ENCODE measurements at regions not wholly inside any gene's neighbourhood (a gene's known extent, or its start where the extent isn't known, plus 50 kb on each side); places are given as distances from the start of the nearest gene placed in this dataset.

DNA sequence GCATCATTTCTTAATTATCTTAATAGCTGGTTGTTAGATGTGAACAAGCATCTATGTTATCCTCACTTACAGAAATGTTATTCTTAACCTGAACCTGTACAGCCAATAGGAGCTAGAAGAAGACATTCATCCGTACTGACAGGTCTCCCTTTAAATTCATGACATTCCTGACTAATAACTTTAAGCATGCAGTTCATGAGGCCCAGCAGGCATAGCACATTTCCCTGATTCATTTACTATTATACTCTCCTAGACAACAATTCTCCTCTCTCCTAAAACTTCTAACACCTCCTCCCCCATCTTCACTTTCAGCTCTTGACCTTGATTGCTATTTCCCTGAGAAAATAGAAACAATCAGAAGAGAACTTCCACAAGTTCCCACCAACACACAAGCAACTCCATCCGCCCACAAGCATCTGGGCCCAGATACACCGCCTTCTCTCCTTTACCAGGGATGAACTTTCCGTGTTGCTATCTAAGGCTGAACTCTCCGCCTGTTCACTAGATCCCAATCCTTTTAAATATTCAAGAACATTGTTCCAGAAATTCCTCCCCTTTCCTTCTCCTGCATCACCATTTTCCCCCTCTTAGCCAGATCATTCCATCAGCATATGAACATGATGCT lies 62.9 kb upstream of the SPRED1 start:
- no peak for TF ChIP-seq SPI1 (IDR thresholded peaks at IDR 0.05; ENCODE audit: low read depth, low read length)
- no peak for TF ChIP-seq POLR2A (IDR thresholded peaks at IDR 0.05; ENCODE audit: low read depth, low read length)
- no peak for TF ChIP-seq POLR2AphosphoS5 (IDR thresholded peaks at IDR 0.05; ENCODE audit: low read depth, low read length)
- TF ChIP-seq TAF1 (IDR thresholded peaks at IDR 0.05; ENCODE audit: low read depth, low read length): no peak

Measured in GM12891 (cell line).